Aorta (tissue), 5 donors: ENCODE measurements at regions not wholly inside any gene's neighbourhood (a gene's known extent, or its start where the extent isn't known, plus 50 kb on each side); places are given as distances from the start of the nearest gene placed in this dataset.
"Not testable (repeated sequence)": the region's sequence is repeated elsewhere in the genome, so short reads cannot be mapped to it uniquely, and the experiment has no call there.

ENCODE experiments used
- ATAC-seq: fragments of 200-7000 bp; cut with Tn5 transposase; one replicate; pipeline ENCODE4 v1.9.1; 2022; ENCODE audit warnings: moderate library complexity; ENCODE audit not compliant: low FRiP score
- DNase-seq, 2 donors: peaks; one replicate each; pipeline ENCODE4 v3.0.0-alpha.2; 2020
- H3K27ac ChIP-seq, 2 donors: one replicate each; pipeline ENCODE4 v1.5.1; 2013; ENCODE audit warnings: low read length in 2 of 2, mild to moderate bottlenecking in 2 of 2, moderate library complexity in 2 of 2, control low read depth in 1 of 2, inconsistent platforms in 1 of 2, low read depth in 1 of 2
- H3K27me3 ChIP-seq, 2 donors: one replicate each; pipeline ENCODE4 v1.6.1; 2013; ENCODE audit warnings: control low read depth in 1 of 2, low read length in 1 of 2, mild to moderate bottlenecking in 1 of 2, moderate library complexity in 1 of 2; ENCODE audit not compliant: insufficient read depth in 2 of 2, control insufficient read depth in 1 of 2
- H3K36me3 ChIP-seq, 2 donors: one replicate each; pipeline ENCODE4 v1.6.1; 2013; ENCODE audit warnings: control low read depth in 1 of 2, low read length in 1 of 2, mild to moderate bottlenecking in 1 of 2; ENCODE audit not compliant: insufficient read depth in 2 of 2, control insufficient read depth in 1 of 2
- H3K4me1 ChIP-seq, 2 donors: one replicate each; pipeline ENCODE4 v1.6.1; 2013; ENCODE audit warnings: low read length in 2 of 2, control low read depth in 1 of 2, mild to moderate bottlenecking in 1 of 2, moderate library complexity in 1 of 2; ENCODE audit not compliant: insufficient read depth in 2 of 2, control insufficient read depth in 1 of 2
- H3K4me3 ChIP-seq, 2 donors: one replicate each; pipeline ENCODE4 v1.5.1; 2013; ENCODE audit warnings: low read length in 2 of 2, control low read depth in 1 of 2, mild to moderate bottlenecking in 1 of 2
- H3K9me3 ChIP-seq: one replicate; pipeline ENCODE4 v1.6.1; 2013; ENCODE audit warnings: mild to moderate bottlenecking, low read length; ENCODE audit not compliant: control insufficient read depth
- WGBS, 2 donors: extraction: QIAGEN DNeasy Blood & Tissue Kit; methylation state at CpG; one replicate each; pipeline ENCODE4 v1.1.7; 2013; 5-methylcytosine and 5-hydroxymethylcytosine counted together
- intact Hi-C, 2 donors: fragments of 100-400 bp; cut with DNase I; formaldehyde crosslinking; loops; one replicate each; pipeline versions ENCODE4 v1.14.2 to v1.15.0; 2022
- donor health status: healthy with polysubstance abuse.
- donor health status: Bipolar disorder and iron deficiency.
- donor health status: DM: no; HTN: no; CAD: no.
- donor health status: DM: no; HTN: no; CAD: no.
- donor health status: DM: yes; HTN: yes; CAD: no.

- Histone ChIP-seq H3K4me3 (no peak overlapping the region), H3K27me3 (no peaks in the 10 kb centered on the region), H3K36me3 (no peaks in the 10 kb centered on the region), H3K27ac (no peak overlapping the region), H3K4me1 (no peaks in the 10 kb centered on the region), H3K9me3 (no peaks in the 10 kb centered on the region)
- DNase-seq (no peak), ATAC-seq (no peak)
- WGBS, 2 donors = 86 to 89% methylated on average over 7 of the region's 7 CpGs
- intact Hi-C loops = no loop called here
Measured at GRCh38 chr1:239098400-239099037, 287.8 kb upstream of the CHRM3 start.

GRCh38 chr1:239091537-239091936, 294.8 kb upstream of the CHRM3 start:
- Histone ChIP-seq H3K4me3 (no peak overlapping the region), H3K9me3 (no peaks in the 10 kb centered on the region), H3K27ac (no peak overlapping the region), H3K27me3 (no peaks in the 10 kb centered on the region), H3K4me1 (no peaks in the 10 kb centered on the region), H3K36me3 (no peaks in the 10 kb centered on the region)
- intact Hi-C loops = no loop called here
- DNase-seq = no peak
- WGBS, 2 donors = 50 to 59% methylated on average over 3 of the region's 3 CpGs
- ATAC-seq = no peak

- no peak for ATAC-seq
- intact Hi-C loops = no loop called here
- Histone ChIP-seq H3K36me3 (no peaks in the 10 kb centered on the region), H3K4me3 (no peak overlapping the region), H3K27ac (no peak overlapping the region), H3K4me1 (no peaks in the 10 kb centered on the region), H3K27me3 (no peaks in the 10 kb centered on the region), H3K9me3 (no peaks in the 10 kb centered on the region)
- WGBS, 2 donors = 86 to 91% methylated on average over 2 of the region's 2 CpGs
- no peak for DNase-seq
Measured at GRCh38 chr1:239084459-239085080, 301.8 kb upstream of the CHRM3 start.

GRCh38 chr1:239081947-239082346, 304.4 kb upstream of the CHRM3 start:
- H3K4me3 ChIP-seq, H3K9me3 ChIP-seq, intact Hi-C loops, H3K36me3 ChIP-seq, ATAC-seq, H3K27ac ChIP-seq, DNase-seq, H3K27me3 ChIP-seq, H3K4me1 ChIP-seq: not testable (repeated sequence)
- WGBS, 2 donors = 69 to 86% methylated on average over 3 of the region's 3 CpGs

GRCh38 chr1:239067480-239067879, 318.9 kb upstream of the CHRM3 start:
- Histone ChIP-seq H3K4me1 (no peaks in the 10 kb centered on the region), H3K9me3 (no peaks in the 10 kb centered on the region), H3K36me3 (no peaks in the 10 kb centered on the region), H3K4me3 (no peak overlapping the region), H3K27ac (no peak overlapping the region), H3K27me3 (no peaks in the 10 kb centered on the region)
- DNase-seq = no peak
- no peak for ATAC-seq
- intact Hi-C loops = no loop called here

- Histone ChIP-seq H3K4me3 (no peak overlapping the region), H3K27ac (no peak overlapping the region), H3K4me1 (no peaks in the 10 kb centered on the region), H3K36me3 (no peaks in the 10 kb centered on the region), H3K27me3 (no peaks in the 10 kb centered on the region), H3K9me3 (no peaks in the 10 kb centered on the region)
- DNase-seq (no peak), ATAC-seq (no peak)
- 60 to 78% methylated on average over 1 of the region's 1 CpG for WGBS, 2 donors
- intact Hi-C loops = no loop called here
Measured at GRCh38 chr1:239067058-239067457, 319.3 kb upstream of the CHRM3 start.

- H3K9me3 ChIP-seq = peaks cover 2% of the 10 kb centered on the region
- no peaks in the 10 kb centered on the region for H3K36me3 ChIP-seq
- DNase-seq = no peak
- no peaks in the 10 kb centered on the region for H3K27me3 ChIP-seq
- no peaks in the 10 kb centered on the region for H3K4me1 ChIP-seq
- intact Hi-C loops = no loop called here
- ATAC-seq = no peak
- no peak overlapping the region for H3K4me3 ChIP-seq
- WGBS, 2 donors = 61 to 64% methylated on average over 7 of the region's 7 CpGs
- H3K27ac ChIP-seq = no peak overlapping the region
Measured at GRCh38 chr1:239061770-239062169, 324.6 kb upstream of the CHRM3 start.

GRCh38 chr1:239058190-239058589, 328.2 kb upstream of the CHRM3 start:
- no peak overlapping the region for H3K27ac ChIP-seq
- H3K4me1 ChIP-seq = no peaks in the 10 kb centered on the region
- no peaks in the 10 kb centered on the region for H3K36me3 ChIP-seq
- H3K4me3 ChIP-seq = no peak overlapping the region
- DNase-seq = no peak
- 72 to 78% methylated on average over 6 of the region's 6 CpGs for WGBS, 2 donors
- no peak for ATAC-seq
- H3K27me3 ChIP-seq = no peaks in the 10 kb centered on the region
- H3K9me3 ChIP-seq = peaks cover 2% of the 10 kb centered on the region
- intact Hi-C loops = no loop called here

- 80 to 82% methylated on average over 3 of the region's 3 CpGs for WGBS, 2 donors
Measured at GRCh38 chr1:239056940-239057339, 329.4 kb upstream of the CHRM3 start.

More at GRCh38 chr1:239056940-239057339, 329.4 kb upstream of the CHRM3 start:
- ATAC-seq (no peak), DNase-seq (no peak)
- Histone ChIP-seq H3K36me3 (no peaks in the 10 kb centered on the region), H3K27ac (no peak overlapping the region), H3K9me3 (peaks cover 2% of the 10 kb centered on the region), H3K27me3 (no peaks in the 10 kb centered on the region), H3K4me3 (no peak overlapping the region), H3K4me1 (no peaks in the 10 kb centered on the region)
- intact Hi-C loops = no loop called here
